ENCODE measurements at regions not wholly inside any gene's neighbourhood (a gene's known extent, or its start where the extent isn't known, plus 50 kb on each side); places are given as distances from the start of the nearest gene placed in this dataset.

DNA sequence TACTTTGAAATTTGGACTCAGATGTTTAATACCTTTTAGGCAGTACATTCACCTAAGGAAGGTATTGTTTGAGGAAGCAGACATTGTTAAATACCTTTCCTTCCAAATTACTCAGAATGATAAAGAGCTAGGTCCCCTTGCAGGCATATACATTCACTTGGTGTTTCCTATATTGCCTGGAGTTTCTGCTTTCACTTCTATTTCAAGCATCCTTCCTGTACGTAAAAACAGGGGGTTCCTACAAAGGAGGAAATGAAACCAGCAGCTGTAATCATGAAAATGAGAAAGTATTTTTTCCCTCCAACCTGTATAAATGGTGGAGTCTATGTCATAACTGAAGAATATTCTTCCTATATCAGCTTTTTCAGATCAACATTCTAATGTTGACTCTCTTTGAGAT is 90.4 kb upstream of the RASGEF1B start:
- DNase-seq (ENCODE audit: low read depth): no peak
- H3K4me3 ChIP-seq (ENCODE audit: low read length): no peak overlapping the region
- TF ChIP-seq, protein P1, sequence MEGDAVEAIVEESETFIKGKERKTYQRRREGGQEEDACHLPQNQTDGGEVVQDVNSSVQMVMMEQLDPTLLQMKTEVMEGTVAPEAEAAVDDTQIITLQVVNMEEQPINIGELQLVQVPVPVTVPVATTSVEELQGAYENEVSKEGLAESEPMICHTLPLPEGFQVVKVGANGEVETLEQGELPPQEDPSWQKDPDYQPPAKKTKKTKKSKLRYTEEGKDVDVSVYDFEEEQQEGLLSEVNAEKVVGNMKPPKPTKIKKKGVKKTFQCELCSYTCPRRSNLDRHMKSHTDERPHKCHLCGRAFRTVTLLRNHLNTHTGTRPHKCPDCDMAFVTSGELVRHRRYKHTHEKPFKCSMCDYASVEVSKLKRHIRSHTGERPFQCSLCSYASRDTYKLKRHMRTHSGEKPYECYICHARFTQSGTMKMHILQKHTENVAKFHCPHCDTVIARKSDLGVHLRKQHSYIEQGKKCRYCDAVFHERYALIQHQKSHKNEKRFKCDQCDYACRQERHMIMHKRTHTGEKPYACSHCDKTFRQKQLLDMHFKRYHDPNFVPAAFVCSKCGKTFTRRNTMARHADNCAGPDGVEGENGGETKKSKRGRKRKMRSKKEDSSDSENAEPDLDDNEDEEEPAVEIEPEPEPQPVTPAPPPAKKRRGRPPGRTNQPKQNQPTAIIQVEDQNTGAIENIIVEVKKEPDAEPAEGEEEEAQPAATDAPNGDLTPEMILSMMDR (IDR thresholded peaks at IDR 0.05; ENCODE audit: insufficient read depth, low read depth, low read length, missing control alignments): no peak

DNA sequence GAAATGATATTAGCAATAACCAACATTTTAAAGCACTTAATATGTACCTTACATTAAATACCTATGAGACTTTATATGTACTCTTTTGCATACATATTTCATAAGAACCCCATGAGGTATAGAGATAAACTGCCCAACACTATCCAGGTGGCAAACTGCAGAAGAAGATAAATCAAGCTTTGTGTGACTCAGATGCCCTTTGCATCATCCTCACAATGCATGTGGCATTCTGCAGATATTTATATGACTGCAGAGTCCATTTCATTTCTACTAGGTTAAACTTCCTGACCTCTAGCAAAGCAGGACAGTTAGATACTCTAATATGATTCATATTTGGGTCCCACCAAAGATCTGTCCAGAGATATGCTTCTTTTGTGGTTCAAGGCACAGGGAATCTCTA is 85.6 kb upstream of the RASGEF1B start:
- no peak overlapping the region for H3K4me3 ChIP-seq (ENCODE audit: low read length)
- DNase-seq (ENCODE audit: low read depth): no peak
- TF ChIP-seq, protein P1 (IDR thresholded peaks at IDR 0.05; ENCODE audit: insufficient read depth, low read depth, low read length, missing control alignments): no peak

DNA sequence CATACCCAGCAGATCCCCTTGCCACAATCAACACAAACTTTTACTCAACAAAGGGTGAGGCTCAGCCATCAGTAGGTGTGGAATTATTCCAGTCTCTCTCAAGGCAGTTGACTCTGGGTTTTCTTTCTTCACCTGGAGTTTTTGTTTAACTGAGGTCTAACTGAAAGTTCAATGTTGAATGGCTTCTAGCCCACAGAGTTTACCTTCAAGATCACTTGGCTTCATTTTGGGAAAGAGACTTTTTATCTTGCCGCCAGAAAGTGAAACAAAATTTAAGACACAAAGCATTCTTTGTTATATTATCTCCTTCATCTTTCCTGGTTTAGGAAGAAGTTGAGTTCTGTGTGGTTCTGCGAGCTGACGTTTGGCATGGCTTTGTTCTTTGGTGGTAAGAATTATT is 83.8 kb upstream of the RASGEF1B start:
- no peak for DNase-seq (ENCODE audit: low read depth)
- H3K4me3 ChIP-seq (ENCODE audit: low read length): no peak overlapping the region
- TF ChIP-seq, protein P1 (IDR thresholded peaks at IDR 0.05; ENCODE audit: insufficient read depth, low read depth, low read length, missing control alignments): no peak

DNA sequence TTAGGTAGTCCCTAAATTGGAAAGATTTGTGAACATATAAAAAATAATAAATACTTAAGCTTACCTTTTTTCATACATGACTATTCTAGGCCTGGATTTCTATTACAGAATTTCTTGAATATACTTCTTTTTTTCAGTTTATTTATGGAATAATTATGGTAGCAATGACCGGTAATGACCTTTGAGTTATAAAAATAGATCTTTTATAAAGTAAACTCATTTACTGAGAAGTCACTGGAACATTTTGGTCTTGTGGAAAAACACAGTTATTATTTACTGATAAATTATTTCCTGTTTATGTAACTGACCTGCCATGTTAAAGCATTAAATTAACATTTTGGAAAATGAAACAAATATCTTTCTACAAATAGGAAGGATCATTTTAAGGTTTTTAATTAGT is 80.4 kb upstream of the RASGEF1B start:
- no peak overlapping the region for H3K4me3 ChIP-seq (ENCODE audit: low read length)
- DNase-seq (ENCODE audit: low read depth): no peak
- TF ChIP-seq, protein P1 (IDR thresholded peaks at IDR 0.05; ENCODE audit: insufficient read depth, low read depth, low read length, missing control alignments): no peak

DNA sequence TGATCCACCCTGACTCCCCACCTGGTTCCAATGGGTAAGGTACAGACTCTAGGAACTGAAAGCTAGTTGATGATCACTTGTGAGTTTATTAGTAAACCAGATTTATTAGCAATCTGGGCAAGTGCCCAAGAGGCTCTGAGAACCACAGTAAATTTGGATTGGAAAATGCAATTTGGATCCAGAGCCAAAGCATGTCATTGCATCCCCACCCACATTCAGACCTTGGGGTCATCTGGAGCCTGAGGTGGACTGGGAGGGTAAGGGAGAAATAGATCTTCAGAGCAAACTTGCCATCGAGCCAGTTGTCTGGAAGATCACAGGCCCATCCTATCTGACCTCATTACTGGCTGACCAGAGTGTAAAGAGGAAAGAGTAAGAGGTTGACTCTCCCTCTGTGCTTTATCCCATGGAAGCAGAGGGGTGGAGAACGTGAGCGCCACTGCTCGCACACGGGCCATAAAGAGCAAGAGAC is 78.7 kb upstream of the RASGEF1B start:
- no peak for DNase-seq (ENCODE audit: low read depth)
- TF ChIP-seq, protein P1 (IDR thresholded peaks at IDR 0.05; ENCODE audit: insufficient read depth, low read depth, low read length, missing control alignments): no peak
- H3K4me3 ChIP-seq (ENCODE audit: low read length): no peak overlapping the region

DNA sequence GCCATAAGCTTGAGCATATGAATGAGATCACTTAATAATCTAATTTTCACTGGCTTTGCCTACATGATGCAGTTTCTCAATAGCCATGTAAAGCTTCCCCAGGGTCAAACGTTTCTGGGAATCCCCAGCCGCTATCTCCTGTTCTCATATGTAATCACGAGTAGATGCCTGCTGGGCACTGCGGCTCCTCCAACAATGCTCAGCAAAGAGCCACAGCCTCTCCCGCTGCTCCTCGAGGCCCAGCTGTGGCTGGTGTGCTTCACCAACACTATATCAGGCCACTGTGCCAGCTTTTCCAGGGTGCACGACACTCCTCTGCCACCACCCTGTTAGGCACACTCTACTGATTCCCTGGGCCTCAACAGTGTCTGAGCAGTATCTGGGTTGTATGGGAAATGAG is 78.3 kb upstream of the RASGEF1B start:
- no peak overlapping the region for H3K4me3 ChIP-seq (ENCODE audit: low read length)
- no peak for DNase-seq (ENCODE audit: low read depth)
- TF ChIP-seq, protein P1 (IDR thresholded peaks at IDR 0.05; ENCODE audit: insufficient read depth, low read depth, low read length, missing control alignments): no peak

DNA sequence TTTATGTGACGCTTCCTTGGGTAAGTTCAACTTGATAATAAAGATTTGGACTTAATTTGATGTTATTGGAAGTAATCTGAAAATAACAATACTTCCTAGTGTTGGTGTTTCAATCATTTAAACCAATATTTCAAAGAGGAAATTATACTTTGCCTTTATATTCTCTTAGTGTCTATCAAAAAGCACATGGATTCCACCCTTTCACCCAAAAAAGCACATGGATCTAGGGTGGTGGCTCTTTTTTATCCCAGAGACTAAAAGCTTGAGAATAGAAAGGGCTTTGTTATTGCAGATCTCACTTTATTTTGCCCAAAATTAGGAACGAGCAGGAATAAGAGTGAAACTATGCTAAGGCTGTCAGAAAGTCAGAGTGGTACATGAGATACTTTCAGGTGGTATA is 75.1 kb upstream of the RASGEF1B start:
- TF ChIP-seq, protein P1 (IDR thresholded peaks at IDR 0.05; ENCODE audit: insufficient read depth, low read depth, low read length, missing control alignments): no peak

More for the DNA sequence above, 75.1 kb upstream of the RASGEF1B start:
- DNase-seq (ENCODE audit: low read depth): no peak
- no peak overlapping the region for H3K4me3 ChIP-seq (ENCODE audit: low read length)

Measured in epithelial cell of esophagus (primary cell).